ENCODE measurements at regions not wholly inside any gene's neighbourhood (a gene's known extent, or its start where the extent isn't known, plus 50 kb on each side); places are given as distances from the start of the nearest gene placed in this dataset.

DNA sequence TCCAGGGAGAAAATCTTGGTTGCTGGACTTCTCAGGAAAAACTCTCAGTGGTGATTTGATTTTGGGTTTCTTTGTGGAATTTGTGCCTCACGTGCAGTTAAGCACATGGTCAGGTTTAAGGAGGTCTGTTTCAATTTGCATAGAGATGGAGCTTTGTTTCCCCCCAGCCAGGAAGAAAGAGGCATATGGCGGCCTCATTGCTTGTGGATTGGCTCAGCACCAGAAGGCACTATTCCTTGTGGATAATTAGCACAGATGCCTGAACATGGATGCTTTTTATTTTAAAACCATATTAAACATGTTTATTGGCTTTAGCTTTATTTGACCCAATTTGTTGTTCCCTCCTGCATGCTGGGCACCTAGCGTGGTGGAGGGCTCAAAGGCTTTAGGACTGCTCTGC, 125.1 kb upstream of the RGMA start:
- no peak for TF ChIP-seq CTCF (conservative IDR thresholded peaks at IDR 0.05)
- no peak for TF ChIP-seq ZFX (IDR thresholded peaks at IDR 0.05)

Data from C4-2B (cell line).